OCI-M1 (cell line): ENCODE measurements at regions not wholly inside any gene's neighbourhood (a gene's known extent, or its start where the extent isn't known, plus 50 kb on each side); places are given as distances from the start of the nearest gene placed in this dataset.

Experiments used
- DNase-seq: peaks from one replicate; lab custom pipeline; 2025; lab: John Stamatoyannopoulos, UW

DNA sequence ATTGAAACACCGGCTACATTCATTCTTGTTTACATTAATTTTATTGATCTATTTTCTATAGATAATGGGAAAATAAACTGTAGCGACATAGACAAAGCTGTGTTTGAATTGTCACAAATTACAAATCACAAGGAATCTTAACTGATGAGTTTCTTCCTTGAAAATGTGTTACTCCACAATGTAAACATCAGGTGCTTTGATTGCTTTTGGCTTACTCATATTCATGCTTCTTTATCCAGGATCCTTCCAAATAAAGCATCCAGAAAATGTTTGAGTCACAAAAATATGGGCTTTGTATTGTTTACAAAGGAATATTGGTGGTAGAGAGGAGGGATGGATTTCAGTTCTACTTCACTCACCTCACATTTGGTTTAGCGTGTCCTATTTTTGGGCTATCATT, 64.0 kb downstream of the BMP2 start:
- DNase-seq: no peak

DNA sequence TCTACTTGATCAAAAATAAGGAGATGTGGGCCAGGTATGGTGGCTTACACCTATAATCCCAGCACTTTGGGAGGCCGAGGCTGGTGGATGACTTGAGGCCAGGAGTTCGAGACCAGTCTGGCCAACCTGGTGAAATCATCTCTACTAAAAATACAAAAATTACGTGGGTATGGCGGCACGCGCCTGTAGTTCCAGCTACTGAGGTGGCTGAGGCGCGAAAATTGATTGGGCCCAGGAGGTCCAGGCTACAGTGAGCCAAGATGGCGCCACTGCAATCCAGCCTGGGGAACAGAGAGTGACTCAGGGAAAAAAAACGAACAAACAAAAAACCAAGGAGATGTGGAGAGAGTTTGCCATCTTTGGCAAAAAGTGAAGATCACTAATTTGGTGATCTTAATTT, 65.3 kb downstream of the BMP2 start:
- DNase-seq: no peak

DNA sequence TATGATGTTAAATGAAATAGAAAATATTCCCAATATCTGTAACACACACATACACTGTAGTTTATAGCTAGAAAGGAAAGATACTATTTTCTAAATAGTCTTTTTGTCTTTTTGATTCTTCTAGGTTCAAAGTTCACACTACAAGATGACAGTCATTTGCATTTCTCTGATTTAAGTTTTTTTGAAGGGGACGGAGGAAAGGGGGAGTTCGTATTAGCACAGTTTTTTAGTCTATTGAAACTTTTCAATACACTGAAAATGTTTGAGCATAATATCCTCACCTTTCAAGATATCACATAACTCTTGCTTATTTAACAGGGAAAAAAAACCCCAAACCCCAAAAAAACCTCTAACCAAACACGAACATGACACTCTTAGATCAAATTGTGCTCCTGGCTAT, 68.1 kb downstream of the BMP2 start:
- DNase-seq: no peak

DNA sequence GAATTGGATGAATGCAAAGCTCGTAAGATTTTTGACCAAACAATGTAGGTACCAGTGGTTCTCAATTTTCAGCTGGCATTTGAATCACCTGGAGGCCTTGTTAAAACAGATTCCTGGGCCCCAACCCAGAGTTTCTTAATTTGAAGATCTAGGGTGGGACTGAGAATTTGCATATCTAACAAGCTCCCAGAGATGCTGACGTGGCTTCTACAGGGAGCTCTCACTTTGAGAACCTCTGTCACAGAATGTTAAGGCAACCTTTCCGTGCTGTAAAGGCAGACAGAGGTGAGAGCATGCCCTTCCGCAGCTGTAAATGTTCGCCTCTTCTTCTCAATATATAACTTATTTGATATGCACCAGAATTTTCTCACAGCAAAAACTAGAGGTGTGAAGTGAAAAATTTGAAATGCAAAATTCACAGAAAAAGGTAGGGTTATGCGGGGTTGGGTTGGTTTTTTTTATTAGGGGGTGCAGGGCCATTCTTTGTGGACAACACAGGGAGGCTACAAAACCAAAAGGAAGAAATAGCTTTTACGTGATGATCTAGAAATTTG, 69.4 kb downstream of the BMP2 start:
- no peak for DNase-seq

DNA sequence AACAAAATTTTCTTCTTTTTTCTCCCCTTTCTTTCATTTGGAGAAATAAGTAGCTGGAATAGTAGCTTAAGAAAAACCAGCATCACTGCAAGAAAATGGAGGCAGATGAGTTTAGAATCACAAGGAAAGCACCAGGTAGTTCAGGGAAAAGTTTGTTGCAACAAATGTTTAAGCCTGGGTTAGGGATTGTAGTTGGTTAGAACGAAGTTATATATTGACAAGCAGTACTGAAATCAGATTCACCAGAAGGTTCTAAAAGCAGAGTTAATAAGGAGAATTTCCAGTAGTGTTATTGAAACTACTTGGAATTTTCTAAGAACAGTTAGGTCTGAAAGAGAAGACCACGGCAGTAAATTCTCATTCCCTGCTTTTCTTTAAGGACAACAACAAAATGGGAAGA, 70.2 kb downstream of the BMP2 start:
- no peak for DNase-seq

DNA sequence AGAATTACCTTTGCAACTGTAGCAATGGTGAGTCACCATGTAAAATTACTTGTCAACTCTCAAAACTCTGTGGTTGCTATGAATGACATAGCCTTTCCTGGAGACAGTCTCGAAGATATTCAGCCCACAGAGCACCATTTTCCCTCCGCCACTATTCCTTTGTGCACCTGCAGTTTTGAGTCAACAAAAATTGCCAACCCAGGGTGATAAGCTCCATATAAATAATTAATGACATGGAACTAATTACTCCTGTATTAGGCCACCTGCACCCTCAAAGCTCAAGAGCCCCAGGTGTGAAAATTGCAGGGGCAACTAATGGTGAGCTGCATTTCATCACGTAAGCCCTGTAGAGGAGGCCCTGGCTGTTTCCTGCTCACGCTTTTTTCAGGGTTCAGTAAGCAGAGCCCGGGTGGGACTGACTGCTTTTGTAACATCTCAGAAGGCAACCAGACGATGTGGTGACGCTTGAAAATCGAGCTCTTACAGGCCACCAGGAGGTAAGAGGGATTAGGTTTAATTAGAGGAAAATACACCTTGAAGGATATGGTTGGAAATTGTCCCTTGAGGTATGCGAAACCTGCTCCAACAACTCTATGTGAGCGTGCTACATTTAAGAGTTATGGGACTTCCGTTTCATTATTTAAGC, 70.8 kb downstream of the BMP2 start:
- peak; percentile 7 for DNase-seq

DNA sequence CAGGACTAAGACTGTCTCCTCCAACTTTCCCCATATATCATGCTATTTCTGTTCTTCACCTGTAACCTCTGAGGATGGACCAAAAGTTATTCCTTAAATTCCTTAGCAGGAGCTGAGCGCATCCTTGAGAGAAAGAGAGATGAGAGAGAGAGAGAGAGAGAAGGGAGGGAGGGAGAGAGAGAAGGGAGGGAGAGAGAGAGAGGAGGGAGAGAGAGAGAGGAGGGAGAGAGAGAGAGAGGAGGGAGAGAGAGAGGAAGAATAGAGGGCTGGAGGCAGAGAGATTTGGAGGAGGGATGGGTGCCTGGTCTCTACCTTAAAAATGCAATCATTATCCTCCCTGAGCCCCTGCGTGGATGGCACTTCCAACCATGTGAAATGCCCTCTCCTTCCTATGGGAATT, 73.6 kb downstream of the BMP2 start:
- DNase-seq: no peak

DNA sequence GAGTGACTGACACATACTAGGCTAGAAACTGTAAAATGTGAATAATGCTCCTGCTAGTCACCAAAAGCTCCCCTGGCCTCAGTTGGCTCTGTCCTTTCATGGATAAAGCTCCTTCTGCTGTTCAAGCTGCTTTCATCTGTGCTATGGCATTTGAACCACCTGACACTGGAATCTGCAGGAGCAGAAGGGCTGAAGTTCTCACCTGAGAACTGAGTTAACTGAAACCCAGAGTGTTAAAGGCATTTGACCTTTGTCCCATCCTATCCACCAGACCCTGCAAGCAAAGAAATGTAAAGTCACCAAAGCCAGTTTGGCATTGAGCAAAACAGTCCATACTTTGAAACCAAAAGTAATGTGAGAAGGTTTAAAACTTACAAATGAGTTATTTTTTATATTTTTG, 77.7 kb downstream of the BMP2 start:
- DNase-seq: no peak

DNA sequence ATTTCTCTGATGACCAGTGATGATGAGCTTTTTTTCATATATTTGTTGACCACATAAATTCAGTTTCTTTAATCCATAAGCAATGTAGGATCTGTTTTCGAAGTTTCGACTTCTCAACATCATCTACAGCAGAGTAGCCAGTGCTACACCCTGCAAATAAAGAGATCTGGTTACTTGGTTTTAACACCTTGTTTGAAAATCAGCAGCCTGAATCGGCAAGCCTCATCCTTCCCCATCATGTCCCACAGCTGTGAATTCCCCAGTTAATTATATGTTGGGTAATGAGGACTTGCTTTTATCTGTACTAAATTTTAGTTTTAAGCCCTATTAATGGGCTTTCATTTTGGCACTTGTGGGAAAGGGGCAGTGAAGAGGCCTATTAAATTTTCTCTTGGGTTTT, 80.6 kb downstream of the BMP2 start:
- no peak for DNase-seq

DNA sequence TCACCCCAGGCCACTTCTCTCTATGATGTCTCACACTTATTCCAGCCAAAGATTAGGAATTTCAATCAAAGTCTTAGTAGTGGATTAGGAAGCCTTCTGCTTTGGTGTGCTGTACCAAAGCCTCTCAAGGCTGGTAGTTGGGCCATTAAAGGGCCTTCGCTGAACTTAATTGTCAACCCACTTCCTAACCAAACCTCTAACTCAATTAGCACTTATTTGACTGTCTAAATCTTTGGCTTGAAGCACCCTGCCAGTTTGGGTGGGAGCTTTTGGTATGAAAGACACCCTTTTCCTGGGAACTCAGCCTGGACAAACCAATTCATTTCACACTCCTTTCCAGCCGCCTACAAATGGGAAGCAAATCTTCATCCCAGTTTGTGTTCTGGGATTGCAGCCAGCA, 81.5 kb downstream of the BMP2 start:
- DNase-seq: no peak

DNA sequence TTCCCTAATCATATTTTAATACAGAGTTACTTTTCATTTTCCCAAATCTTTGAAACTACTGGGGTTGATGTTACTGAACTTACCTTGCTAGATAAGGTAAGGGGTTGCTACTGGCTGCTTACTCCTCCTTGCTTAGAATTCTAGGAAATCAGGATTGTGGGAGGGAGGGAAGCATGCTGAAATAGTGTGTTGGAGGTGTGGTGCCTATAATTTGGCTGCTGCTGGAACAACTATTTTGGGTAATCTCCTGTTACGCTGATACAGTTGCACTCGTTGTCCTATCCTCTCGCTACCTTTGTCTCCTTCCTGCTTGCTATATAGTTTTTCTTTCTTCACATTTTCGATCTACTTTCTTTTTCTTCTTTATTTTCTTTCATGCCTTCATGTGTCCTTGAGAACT, 83.7 kb downstream of the BMP2 start:
- DNase-seq: no peak

DNA sequence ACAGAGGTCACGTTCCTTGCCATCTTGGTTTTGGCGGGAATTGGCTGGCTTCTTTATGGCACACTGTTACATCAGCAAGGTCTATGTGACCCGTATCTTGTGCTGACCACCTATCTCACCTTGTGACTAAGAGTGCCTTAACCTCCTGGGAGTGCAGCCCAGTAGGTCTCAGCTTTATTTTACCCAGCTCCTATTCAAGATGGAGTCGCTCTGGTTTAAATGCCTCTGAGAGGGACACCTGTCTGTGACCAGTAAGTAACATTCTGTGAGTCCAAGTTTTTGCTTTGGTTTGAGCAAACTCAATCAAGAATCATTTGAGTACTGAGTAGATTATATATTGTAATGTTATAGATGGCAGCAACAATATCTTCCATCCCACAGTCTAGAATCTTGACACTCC, 85.0 kb downstream of the BMP2 start:
- DNase-seq: no peak

DNA sequence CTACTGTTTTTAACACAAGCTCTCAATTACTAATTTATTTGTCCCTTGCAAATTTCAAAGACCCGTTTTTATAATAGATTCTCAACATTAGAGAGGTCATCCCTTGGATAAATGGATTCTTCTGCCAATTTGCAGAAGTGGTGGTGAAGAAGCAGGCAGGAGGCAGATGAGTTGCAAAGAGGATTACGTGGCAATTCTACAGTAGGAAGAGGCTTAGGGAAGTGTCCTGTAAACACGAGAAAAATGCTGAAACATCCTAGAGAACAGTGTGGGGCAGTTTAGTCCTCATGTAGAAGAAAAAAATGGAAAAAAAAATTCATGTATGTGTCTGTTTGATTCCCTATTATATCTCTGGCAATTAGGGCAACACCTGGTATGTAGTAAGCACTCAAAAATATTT, 87.6 kb downstream of the BMP2 start:
- peak; percentile 36 for DNase-seq

DNA sequence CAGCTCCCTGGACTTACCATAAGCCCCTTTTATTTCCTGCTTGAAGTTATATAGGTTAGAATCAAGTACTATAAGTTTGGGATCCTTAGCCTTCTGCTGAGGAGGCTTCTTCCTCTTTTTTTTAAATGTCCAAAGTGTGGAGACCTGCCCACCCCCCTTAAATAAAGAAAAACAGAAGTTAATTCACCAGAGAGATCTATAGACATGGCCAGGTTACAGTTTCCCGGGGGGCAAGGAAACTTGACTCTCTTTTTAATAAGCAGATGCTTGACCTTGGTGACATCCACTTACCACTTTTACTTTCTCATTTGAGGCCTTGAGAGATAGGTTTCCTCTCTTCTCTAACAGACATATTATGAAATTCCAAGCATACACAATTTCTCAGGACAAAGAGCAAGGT, 88.3 kb downstream of the BMP2 start:
- DNase-seq: peak; percentile 52

DNA sequence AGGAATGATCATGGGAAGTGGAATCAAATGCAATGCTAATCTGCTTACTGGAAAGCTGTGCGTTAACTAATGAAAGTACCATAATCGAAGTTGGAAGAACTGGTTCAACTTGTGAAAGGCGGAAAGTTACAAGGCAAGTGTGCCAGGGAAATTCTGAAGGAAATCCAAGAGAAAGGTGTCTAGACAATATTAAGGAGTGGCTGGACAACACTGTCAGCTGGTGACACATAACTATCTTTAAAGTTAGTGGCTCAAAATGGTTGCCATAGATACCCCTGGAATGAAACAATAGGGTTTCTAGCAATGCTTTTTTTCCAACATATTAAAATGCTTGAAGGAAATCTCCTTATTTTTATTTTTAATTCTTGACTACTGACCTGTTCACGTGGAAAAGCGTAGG, 90.4 kb downstream of the BMP2 start:
- DNase-seq: no peak

DNA sequence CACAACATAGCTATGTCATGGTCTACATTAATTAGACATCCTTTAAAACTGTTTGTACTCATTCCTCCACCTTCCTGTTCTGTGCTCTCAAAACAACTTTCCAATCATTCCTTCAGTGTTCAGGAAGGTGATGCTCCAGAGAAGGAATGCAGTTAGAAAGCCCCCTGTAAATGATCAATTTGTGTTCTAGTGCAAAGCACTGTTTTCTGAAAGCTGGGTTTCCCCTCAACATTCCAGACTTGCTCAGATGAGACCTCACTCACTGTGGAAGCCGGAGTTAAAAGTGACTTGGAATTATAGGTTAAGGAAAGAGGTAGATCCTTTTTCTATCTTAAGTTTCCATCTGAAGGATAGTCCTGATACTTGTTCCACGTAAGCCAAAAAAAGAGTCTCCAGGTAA, 95.9 kb downstream of the BMP2 start:
- DNase-seq: no peak

DNA sequence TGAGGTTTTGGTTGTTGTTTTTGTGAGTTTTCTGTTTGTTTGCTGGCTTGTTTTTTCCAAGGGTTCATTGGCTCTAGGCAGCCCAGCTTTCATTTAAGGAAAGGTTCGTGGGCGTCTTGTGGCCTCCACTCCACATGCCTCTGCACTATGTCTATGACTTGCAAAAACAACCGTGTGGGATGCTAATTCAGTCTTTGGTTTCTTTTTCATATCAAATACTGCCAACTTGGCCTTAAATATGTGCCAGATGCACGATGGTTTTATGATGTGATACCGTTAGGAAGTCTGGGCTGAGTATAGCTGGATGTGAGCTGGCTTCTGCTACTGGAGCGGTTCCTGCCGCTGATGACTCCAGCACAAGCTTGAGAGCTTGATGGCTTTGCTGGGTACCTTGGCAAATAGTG, 96.3 kb downstream of the BMP2 start:
- DNase-seq: peak; percentile 24

DNA sequence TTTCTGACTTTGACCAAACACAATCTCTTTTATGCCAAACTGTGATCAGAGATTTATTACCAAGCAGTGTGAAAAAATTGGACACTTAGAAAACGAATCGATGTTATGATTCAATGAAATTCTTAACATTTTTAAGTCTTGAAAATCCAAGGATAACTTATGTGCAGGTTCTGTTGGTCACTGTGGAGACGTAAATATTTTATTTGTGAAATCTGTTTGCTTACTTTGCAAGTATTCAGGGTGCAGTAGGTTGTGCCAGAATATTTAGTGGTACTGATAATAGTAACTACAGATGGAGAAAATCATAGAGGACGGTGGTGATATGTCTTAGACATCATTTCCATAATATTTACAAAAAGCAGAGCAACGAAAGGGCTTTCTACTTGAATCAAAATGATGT, 97.3 kb downstream of the BMP2 start:
- DNase-seq: no peak

DNA sequence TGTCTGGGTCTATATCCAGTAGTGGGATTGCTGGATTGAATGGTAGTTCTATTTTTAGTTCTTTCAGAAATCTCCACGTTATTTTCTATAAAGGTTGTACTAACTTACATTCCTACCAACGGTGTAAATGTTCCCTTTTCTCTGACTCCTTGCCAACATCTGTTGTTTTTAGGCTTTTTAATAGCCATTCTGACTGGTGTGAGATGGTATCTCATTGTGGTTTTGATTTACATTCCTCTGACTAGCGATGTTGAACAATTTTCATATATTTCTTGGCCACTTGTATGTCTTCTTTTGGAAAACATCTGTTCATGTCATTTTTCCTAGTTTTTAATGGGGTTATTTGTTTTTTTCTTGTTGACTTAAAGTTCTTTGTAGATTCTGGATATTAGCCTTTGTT, 99.3 kb downstream of the BMP2 start:
- DNase-seq: no peak

DNA sequence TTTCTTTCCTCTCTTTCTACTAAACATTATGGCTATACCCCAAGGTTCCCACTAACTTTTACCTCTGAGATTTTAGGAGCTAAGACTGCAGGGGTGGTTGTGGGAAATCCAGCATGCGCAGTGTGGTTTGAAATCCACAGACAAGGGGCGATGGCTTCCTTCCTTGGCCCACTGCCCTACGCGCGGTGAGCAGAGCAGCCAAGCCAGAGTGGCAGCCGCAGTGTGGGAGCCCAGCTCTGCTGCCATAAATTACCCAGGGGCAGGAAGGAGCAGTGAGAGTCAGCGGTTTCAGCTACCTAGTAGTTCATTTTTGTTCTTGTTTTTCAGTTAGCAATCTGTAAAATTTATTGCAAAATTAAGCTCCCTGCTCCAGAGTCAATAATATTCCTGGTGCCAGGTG, 101.4 kb downstream of the BMP2 start:
- no peak for DNase-seq

DNA sequence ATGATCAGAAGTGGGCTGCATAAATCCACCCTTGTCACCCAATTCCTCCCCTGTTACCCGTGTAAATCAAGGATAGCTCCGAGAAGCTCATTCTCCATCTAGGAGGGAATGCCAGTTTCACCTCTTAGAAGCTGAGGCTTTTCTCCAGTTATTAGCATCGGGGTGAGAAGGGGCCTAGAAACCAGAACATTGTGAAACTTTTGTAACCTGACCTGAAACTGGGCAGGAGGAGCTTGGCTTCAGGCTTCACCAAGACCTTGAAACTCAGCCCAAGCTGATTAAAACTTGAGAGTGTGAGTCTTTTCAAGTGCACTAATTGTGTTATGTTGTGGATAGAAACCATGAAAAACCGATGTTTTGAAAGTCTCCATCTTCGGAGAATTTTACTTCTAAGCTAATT, 103.1 kb downstream of the BMP2 start:
- no peak for DNase-seq

DNA sequence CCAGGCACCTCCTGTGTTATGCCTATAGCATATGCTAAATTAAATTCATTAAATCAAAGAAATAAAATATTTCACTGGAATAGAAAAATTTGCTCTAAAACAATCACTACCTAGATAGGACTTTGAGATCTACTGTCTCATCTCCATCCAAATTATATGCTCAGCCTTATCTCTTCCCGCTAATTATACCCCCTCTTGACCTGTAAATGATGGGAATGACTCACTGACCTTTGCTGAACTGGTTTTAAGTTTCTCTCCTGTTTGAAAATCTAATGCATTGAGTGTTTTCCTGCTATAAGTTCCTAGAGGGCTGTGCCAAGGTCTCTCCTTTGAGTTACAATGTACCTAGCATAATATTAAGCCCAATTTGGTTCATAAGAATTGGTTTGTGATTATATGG, 110.1 kb downstream of the BMP2 start:
- DNase-seq: no peak

DNA sequence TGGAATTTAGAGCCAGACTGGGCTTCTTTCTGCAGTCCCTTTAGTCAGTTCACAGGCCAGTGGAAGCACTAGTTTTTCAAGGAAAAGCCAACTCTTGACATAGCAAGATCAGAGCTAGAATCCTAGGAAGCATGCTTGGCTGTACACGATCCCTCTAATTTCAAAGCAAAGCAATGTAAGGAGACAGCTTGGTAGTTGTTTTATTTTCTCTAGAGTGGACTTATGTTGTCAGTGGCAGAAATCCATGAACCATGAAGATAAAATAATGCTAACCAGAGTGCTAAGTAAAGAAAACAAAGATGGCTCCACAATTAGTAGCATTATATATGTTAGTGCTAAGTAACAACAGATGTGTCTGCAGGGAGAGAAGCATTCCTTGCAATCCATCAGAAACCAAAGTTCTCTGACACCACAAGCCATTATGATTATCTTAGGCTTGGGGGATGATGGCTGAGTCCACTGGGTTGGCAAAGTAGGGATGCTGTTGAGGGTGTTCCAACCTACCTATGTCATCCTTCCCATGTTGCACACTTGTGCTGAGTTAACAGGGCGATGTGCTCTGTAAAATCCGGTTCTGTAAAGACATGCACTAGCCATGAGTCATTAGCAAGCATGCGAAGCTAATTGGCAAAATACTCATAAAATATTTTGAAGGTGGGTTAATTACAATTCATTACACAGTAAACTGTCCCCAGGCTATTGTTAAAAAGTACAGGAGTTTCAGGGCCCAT, 115.2 kb downstream of the BMP2 start:
- DNase-seq: no peak

DNA sequence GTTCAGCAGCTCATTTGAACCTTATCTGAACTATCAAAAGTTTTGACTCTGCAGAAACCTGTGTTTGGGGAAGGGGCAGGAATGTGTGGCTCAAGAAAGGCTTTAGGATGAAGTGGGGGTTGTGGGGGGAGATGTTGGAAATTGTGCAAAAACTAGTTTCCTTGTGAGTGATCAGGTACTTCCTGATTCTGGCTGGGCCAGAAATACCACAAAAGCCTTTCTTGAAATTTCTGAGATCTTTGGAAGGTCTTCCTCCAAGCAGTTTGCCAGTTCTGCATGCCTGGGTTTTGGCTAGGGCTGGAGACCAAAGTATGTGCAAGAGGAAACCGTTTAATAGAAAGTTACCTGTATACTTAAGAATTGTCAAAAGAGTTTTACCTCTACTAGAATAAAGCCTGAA, 116.6 kb downstream of the BMP2 start:
- no peak for DNase-seq
